Adipocyte (in vitro differentiated cells): ENCODE measurements at regions not wholly inside any gene's neighbourhood (a gene's known extent, or its start where the extent isn't known, plus 50 kb on each side); places are given as distances from the start of the nearest gene placed in this dataset.
A peak's percentile ranks its signal among the peaks of the same experiment; 100 is the strongest.
"Not testable (repeated sequence)": the region's sequence is repeated elsewhere in the genome, so short reads cannot be mapped to it uniquely, and the experiment has no call there.

Experiments
- DNase-seq: peaks from one replicate; pipeline ENCODE4 v3.0.0-alpha.2; 2015; ENCODE audit warnings: low read depth
- H3K27me3 ChIP-seq: replicated peaks from 2 replicates; pipeline ENCODE4 v1.7.0; 2013; ENCODE audit warnings: mild to moderate bottlenecking, low read length, moderate library complexity; ENCODE audit not compliant: control insufficient read depth, insufficient read depth
- H3K36me3 ChIP-seq: 2 replicates; pipeline ENCODE4 v1.7.0; 2013; ENCODE audit warnings: low read length, mild to moderate bottlenecking, moderate library complexity; ENCODE audit not compliant: control insufficient read depth, insufficient read depth, severe bottlenecking
- H3K4me1 ChIP-seq: 2 replicates; pipeline ENCODE4 v1.7.0; 2013; ENCODE audit warnings: mild to moderate bottlenecking, low read length, moderate library complexity; ENCODE audit not compliant: control insufficient read depth, insufficient read depth
- H3K4me3 ChIP-seq: 2 replicates; pipeline ENCODE4 v1.7.0; 2013; ENCODE audit warnings: mild to moderate bottlenecking, low read length, moderate library complexity
- H3K9ac ChIP-seq: 2 replicates; pipeline ENCODE4 v1.7.0; 2013; ENCODE audit warnings: mild to moderate bottlenecking, low read length, moderate library complexity
- H3K9me3 ChIP-seq: 2 replicates; pipeline ENCODE4 v1.7.0; 2013; ENCODE audit warnings: mild to moderate bottlenecking, low read length, moderate library complexity; ENCODE audit not compliant: control insufficient read depth

GRCh38 chr21:15204970-15205286 lies 140.1 kb upstream of the NRIP1 start:
- Histone ChIP-seq H3K27me3 (no peaks in the 10 kb centered on the region), H3K9me3 (no peaks in the 10 kb centered on the region), H3K4me1 (peaks cover 18% of the 10 kb centered on the region), H3K4me3 (no peak overlapping the region), H3K9ac (no peak overlapping the region), H3K36me3 (no peaks in the 10 kb centered on the region)
- no peak for DNase-seq

- peaks cover 29% of the 10 kb centered on the region for H3K4me1 ChIP-seq
- no peak for DNase-seq
- H3K27me3 ChIP-seq, result no peaks in the 10 kb centered on the region
- peak overlapping the region; percentile 40 for H3K9ac ChIP-seq
- no peaks in the 10 kb centered on the region for H3K9me3 ChIP-seq
- no peaks in the 10 kb centered on the region for H3K36me3 ChIP-seq
- no peak overlapping the region for H3K4me3 ChIP-seq
These were observed 141.7 kb upstream of the NRIP1 start for GRCh38 chr21:15206514-15206913.

- H3K36me3 ChIP-seq, result no peaks in the 10 kb centered on the region
- H3K27me3 ChIP-seq, result no peaks in the 10 kb centered on the region
- no peak for DNase-seq
- peaks cover 29% of the 10 kb centered on the region for H3K4me1 ChIP-seq
- H3K9me3 ChIP-seq, result no peaks in the 10 kb centered on the region
- no peak overlapping the region for H3K4me3 ChIP-seq
- no peak overlapping the region for H3K9ac ChIP-seq
These were observed 142.4 kb upstream of the NRIP1 start for GRCh38 chr21:15207231-15207630.

- H3K36me3 ChIP-seq, result no peaks in the 10 kb centered on the region
- H3K4me3 ChIP-seq, result no peak overlapping the region
- H3K27me3 ChIP-seq, result no peaks in the 10 kb centered on the region
- H3K9me3 ChIP-seq, result no peaks in the 10 kb centered on the region
- peaks cover 29% of the 10 kb centered on the region for H3K4me1 ChIP-seq
- no peak for DNase-seq
- no peak overlapping the region for H3K9ac ChIP-seq
These were observed 143.0 kb upstream of the NRIP1 start for GRCh38 chr21:15207635-15208370.

GRCh38 chr21:15208786-15209185 lies 144.0 kb upstream of the NRIP1 start:
- Histone ChIP-seq H3K27me3 (no peaks in the 10 kb centered on the region), H3K4me1 (peaks cover 29% of the 10 kb centered on the region), H3K36me3 (no peaks in the 10 kb centered on the region), H3K9me3 (no peaks in the 10 kb centered on the region), H3K4me3 (no peak overlapping the region), H3K9ac (no peak overlapping the region)
- no peak for DNase-seq

GRCh38 chr21:15209224-15209623 lies 144.4 kb upstream of the NRIP1 start:
- no peaks in the 10 kb centered on the region for H3K9me3 ChIP-seq
- DNase-seq, result no peak
- no peaks in the 10 kb centered on the region for H3K27me3 ChIP-seq
- no peaks in the 10 kb centered on the region for H3K36me3 ChIP-seq
- H3K4me1 ChIP-seq, result peaks cover 26% of the 10 kb centered on the region
- H3K9ac ChIP-seq, result no peak overlapping the region
- H3K4me3 ChIP-seq, result no peak overlapping the region

GRCh38 chr21:15210235-15210678 lies 145.5 kb upstream of the NRIP1 start:
- Histone ChIP-seq H3K36me3 (no peaks in the 10 kb centered on the region), H3K4me3 (no peak overlapping the region), H3K27me3 (no peaks in the 10 kb centered on the region), H3K9me3 (no peaks in the 10 kb centered on the region), H3K9ac (no peak overlapping the region), H3K4me1 (peaks cover 20% of the 10 kb centered on the region)
- DNase-seq, result no peak

GRCh38 chr21:15211491-15212133 lies 146.8 kb upstream of the NRIP1 start:
- H3K27me3 ChIP-seq, result no peaks in the 10 kb centered on the region
- no peak for DNase-seq
- no peak overlapping the region for H3K9ac ChIP-seq
- H3K9me3 ChIP-seq, result no peaks in the 10 kb centered on the region
- H3K4me1 ChIP-seq, result peaks cover 14% of the 10 kb centered on the region
- H3K36me3 ChIP-seq, result no peaks in the 10 kb centered on the region
- no peak overlapping the region for H3K4me3 ChIP-seq

GRCh38 chr21:15212206-15212605 lies 147.4 kb upstream of the NRIP1 start:
- Histone ChIP-seq H3K4me1 (peaks cover 14% of the 10 kb centered on the region), H3K9ac (no peak overlapping the region), H3K36me3 (no peaks in the 10 kb centered on the region), H3K9me3 (no peaks in the 10 kb centered on the region), H3K4me3 (no peak overlapping the region), H3K27me3 (no peaks in the 10 kb centered on the region)
- no peak for DNase-seq

GRCh38 chr21:15218476-15218875 lies 153.7 kb upstream of the NRIP1 start:
- H3K4me1 ChIP-seq, result peaks cover 36% of the 10 kb centered on the region
- H3K9ac ChIP-seq, H3K36me3 ChIP-seq, DNase-seq, H3K4me3 ChIP-seq, H3K27me3 ChIP-seq, H3K9me3 ChIP-seq: not testable (repeated sequence)

- Histone ChIP-seq H3K9ac (no peak overlapping the region), H3K9me3 (no peaks in the 10 kb centered on the region), H3K27me3 (no peaks in the 10 kb centered on the region), H3K4me3 (no peak overlapping the region), H3K36me3 (no peaks in the 10 kb centered on the region), H3K4me1 (peaks cover 37% of the 10 kb centered on the region)
- no peak for DNase-seq
These were observed 154.2 kb upstream of the NRIP1 start for GRCh38 chr21:15219039-15219438.

GRCh38 chr21:15219894-15220293 lies 155.1 kb upstream of the NRIP1 start:
- DNase-seq, result no peak
- H3K9ac ChIP-seq, result no peak overlapping the region
- H3K4me3 ChIP-seq, result no peak overlapping the region
- peaks cover 42% of the 10 kb centered on the region for H3K4me1 ChIP-seq
- H3K9me3 ChIP-seq, result no peaks in the 10 kb centered on the region
- no peaks in the 10 kb centered on the region for H3K36me3 ChIP-seq
- H3K27me3 ChIP-seq, result no peaks in the 10 kb centered on the region
